ENCODE measurements at regions not wholly inside any gene's neighbourhood (a gene's known extent, or its start where the extent isn't known, plus 50 kb on each side); places are given as distances from the start of the nearest gene placed in this dataset.

- no peaks in the 10 kb centered on the region for H3K36me3 ChIP-seq (ENCODE audit: control insufficient read depth, insufficient read depth, low read length)
These were observed 250.9 kb upstream of the PDE10A start for GRCh38 chr6:165913676-165914570.

GRCh38 chr6:165910184-165910966, 247.3 kb upstream of the PDE10A start:
- Histone ChIP-seq H3K4me3 (ENCODE audit: low read depth, low read length) (no peak overlapping the region), H3K4me1 (ENCODE audit: control insufficient read depth, insufficient read depth, low read length) (no peaks in the 10 kb centered on the region), H3K27ac (ENCODE audit: low read depth, low read length) (no peak overlapping the region), H3K36me3 (ENCODE audit: control insufficient read depth, insufficient read depth, low read length) (no peaks in the 10 kb centered on the region), H3K9me3 (ENCODE audit: control insufficient read depth, insufficient read depth, low read depth, low read length) (no peaks in the 10 kb centered on the region), H3K27me3 (ENCODE audit: control insufficient read depth, insufficient read depth, low read length) (peaks cover 16% of the 10 kb centered on the region; the same call in 1 of the 2 replicates), H3K9ac (ENCODE audit: low read length) (no peak overlapping the region)

More at GRCh38 chr6:165913676-165914570, 250.9 kb upstream of the PDE10A start:
- no peak overlapping the region for H3K27ac ChIP-seq (ENCODE audit: low read depth, low read length)
- no peaks in the 10 kb centered on the region for H3K4me1 ChIP-seq (ENCODE audit: control insufficient read depth, insufficient read depth, low read length)
- no peak overlapping the region for H3K9ac ChIP-seq (ENCODE audit: low read length)
- H3K27me3 ChIP-seq (ENCODE audit: control insufficient read depth, insufficient read depth, low read length) = 0 out of 2 replicates have a peak, but pooled peaks cover 7% of the 10 kb centered on the region
- H3K4me3 ChIP-seq (ENCODE audit: low read depth, low read length) = no peak overlapping the region
- H3K9me3 ChIP-seq (ENCODE audit: control insufficient read depth, insufficient read depth, low read depth, low read length) = no peaks in the 10 kb centered on the region

DNA sequence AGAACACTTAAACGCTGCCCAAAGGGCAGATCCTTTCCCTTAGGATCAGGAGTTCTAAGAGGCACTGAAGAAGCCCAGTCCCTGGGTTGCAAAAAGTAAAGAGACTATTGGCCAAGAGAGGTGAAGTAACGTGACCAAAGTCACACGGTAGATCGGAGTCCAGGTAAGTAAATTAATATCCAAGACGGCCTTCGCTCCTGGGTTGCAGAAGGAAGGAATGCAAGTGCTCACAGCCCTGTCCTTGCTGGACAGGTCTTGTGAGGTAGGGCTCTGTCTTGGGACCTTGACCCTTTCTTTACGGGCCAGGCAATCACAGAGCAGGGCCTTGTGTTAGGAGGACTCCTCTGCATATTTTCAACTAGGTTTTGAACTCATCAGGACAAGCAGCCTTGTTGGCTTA, 243.7 kb upstream of the PDE10A start:
- H3K27ac ChIP-seq (ENCODE audit: low read depth, low read length) = no peak overlapping the region
- peaks cover 9% of the 10 kb centered on the region; the same call in 1 of the 2 replicates for H3K27me3 ChIP-seq (ENCODE audit: control insufficient read depth, insufficient read depth, low read length)
- H3K9ac ChIP-seq (ENCODE audit: low read length) = no peak overlapping the region
- no peaks in the 10 kb centered on the region for H3K9me3 ChIP-seq (ENCODE audit: control insufficient read depth, insufficient read depth, low read depth, low read length)
- H3K4me1 ChIP-seq (ENCODE audit: control insufficient read depth, insufficient read depth, low read length) = no peaks in the 10 kb centered on the region
- H3K36me3 ChIP-seq (ENCODE audit: control insufficient read depth, insufficient read depth, low read length) = no peaks in the 10 kb centered on the region
- H3K4me3 ChIP-seq (ENCODE audit: low read depth, low read length) = no peak overlapping the region

DNA sequence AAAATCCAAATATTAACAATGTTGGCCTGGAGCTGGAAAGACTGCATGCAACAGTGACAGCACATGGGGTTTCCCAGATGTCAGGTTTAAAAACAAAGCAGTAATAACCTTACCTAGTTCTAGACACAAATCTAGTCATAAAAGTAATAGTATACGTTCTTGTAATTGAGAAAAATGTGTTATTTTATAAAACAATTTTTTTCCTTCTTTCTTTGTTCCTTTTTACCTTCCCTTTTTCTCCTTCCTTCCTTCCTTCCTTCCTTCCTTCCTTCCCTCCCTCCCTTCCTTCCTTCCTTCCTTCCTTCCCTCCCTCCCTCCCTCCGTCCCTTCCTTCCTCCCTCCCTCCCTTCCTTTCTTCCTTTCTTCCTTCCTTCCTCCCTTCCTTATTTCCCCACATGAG, 242.7 kb upstream of the PDE10A start:
- Histone ChIP-seq H3K27me3 (ENCODE audit: control insufficient read depth, insufficient read depth, low read length) (peaks cover 9% of the 10 kb centered on the region; the same call in 1 of the 2 replicates), H3K4me1 (ENCODE audit: control insufficient read depth, insufficient read depth, low read length) (no peaks in the 10 kb centered on the region), H3K9me3 (ENCODE audit: control insufficient read depth, insufficient read depth, low read depth, low read length) (no peaks in the 10 kb centered on the region), H3K36me3 (ENCODE audit: control insufficient read depth, insufficient read depth, low read length) (no peaks in the 10 kb centered on the region), H3K9ac (ENCODE audit: low read length) (no peak overlapping the region), H3K27ac (ENCODE audit: low read depth, low read length) (no peak overlapping the region), H3K4me3 (ENCODE audit: low read depth, low read length) (no peak overlapping the region)

DNA sequence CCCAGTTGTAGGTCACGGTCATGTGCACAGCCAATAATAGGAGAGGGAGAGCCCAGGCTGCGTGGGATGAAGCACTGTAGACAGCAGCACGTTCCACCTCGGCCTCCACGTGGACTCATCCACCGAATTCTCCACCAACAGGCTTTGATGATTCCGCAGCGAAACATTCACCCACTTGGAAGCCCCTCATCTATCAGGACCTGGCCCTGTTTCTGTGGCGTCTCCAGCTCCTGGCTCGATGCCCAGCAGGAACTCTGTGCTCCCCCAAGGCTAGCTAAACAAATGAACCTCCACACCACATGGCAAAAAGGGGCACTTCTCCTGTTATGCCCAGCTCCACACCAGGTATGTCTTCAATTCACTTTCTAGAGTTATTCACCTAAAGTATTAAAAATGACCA, 237.9 kb upstream of the PDE10A start:
- Histone ChIP-seq H3K9me3 (ENCODE audit: control insufficient read depth, insufficient read depth, low read depth, low read length) (no peaks in the 10 kb centered on the region), H3K27ac (ENCODE audit: low read depth, low read length) (no peak overlapping the region), H3K9ac (ENCODE audit: low read length) (no peak overlapping the region), H3K27me3 (ENCODE audit: control insufficient read depth, insufficient read depth, low read length) (peaks cover 7% of the 10 kb centered on the region), H3K36me3 (ENCODE audit: control insufficient read depth, insufficient read depth, low read length) (no peaks in the 10 kb centered on the region), H3K4me3 (ENCODE audit: low read depth, low read length) (no peak overlapping the region), H3K4me1 (ENCODE audit: control insufficient read depth, insufficient read depth, low read length) (no peaks in the 10 kb centered on the region)

GRCh38 chr6:165899611-165900010, 236.6 kb upstream of the PDE10A start:
- no peak overlapping the region for H3K27ac ChIP-seq (ENCODE audit: low read depth, low read length)
- no peak overlapping the region for H3K4me3 ChIP-seq (ENCODE audit: low read depth, low read length)
- no peaks in the 10 kb centered on the region for H3K4me1 ChIP-seq (ENCODE audit: control insufficient read depth, insufficient read depth, low read length)
- no peaks in the 10 kb centered on the region for H3K9me3 ChIP-seq (ENCODE audit: control insufficient read depth, insufficient read depth, low read depth, low read length)
- peaks cover 7% of the 10 kb centered on the region for H3K27me3 ChIP-seq (ENCODE audit: control insufficient read depth, insufficient read depth, low read length)
- no peak overlapping the region for H3K9ac ChIP-seq (ENCODE audit: low read length)
- H3K36me3 ChIP-seq (ENCODE audit: control insufficient read depth, insufficient read depth, low read length) = no peaks in the 10 kb centered on the region

GRCh38 chr6:165895421-165896165, 232.6 kb upstream of the PDE10A start:
- H3K27ac ChIP-seq (ENCODE audit: low read depth, low read length) = no peak overlapping the region
- peaks cover 13% of the 10 kb centered on the region for H3K27me3 ChIP-seq (ENCODE audit: control insufficient read depth, insufficient read depth, low read length)

GRCh38 chr6:165894171-165894825, 231.3 kb upstream of the PDE10A start:
- no peaks in the 10 kb centered on the region for H3K36me3 ChIP-seq (ENCODE audit: control insufficient read depth, insufficient read depth, low read length)
- peaks cover 13% of the 10 kb centered on the region for H3K27me3 ChIP-seq (ENCODE audit: control insufficient read depth, insufficient read depth, low read length)
- no peaks in the 10 kb centered on the region for H3K4me1 ChIP-seq (ENCODE audit: control insufficient read depth, insufficient read depth, low read length)
- no peaks in the 10 kb centered on the region for H3K9me3 ChIP-seq (ENCODE audit: control insufficient read depth, insufficient read depth, low read depth, low read length)
- H3K9ac ChIP-seq (ENCODE audit: low read length) = no peak overlapping the region
- no peak overlapping the region for H3K4me3 ChIP-seq (ENCODE audit: low read depth, low read length)
- H3K27ac ChIP-seq (ENCODE audit: low read depth, low read length) = no peak overlapping the region

More at GRCh38 chr6:165895421-165896165, 232.6 kb upstream of the PDE10A start:
- Histone ChIP-seq H3K9ac (ENCODE audit: low read length) (no peak overlapping the region), H3K36me3 (ENCODE audit: control insufficient read depth, insufficient read depth, low read length) (no peaks in the 10 kb centered on the region), H3K4me1 (ENCODE audit: control insufficient read depth, insufficient read depth, low read length) (no peaks in the 10 kb centered on the region), H3K4me3 (ENCODE audit: low read depth, low read length) (no peak overlapping the region), H3K9me3 (ENCODE audit: control insufficient read depth, insufficient read depth, low read depth, low read length) (no peaks in the 10 kb centered on the region)

- Histone ChIP-seq H3K9me3 (ENCODE audit: control insufficient read depth, insufficient read depth, low read depth, low read length) (no peaks in the 10 kb centered on the region), H3K4me3 (ENCODE audit: low read depth, low read length) (no peak overlapping the region), H3K9ac (ENCODE audit: low read length) (no peak overlapping the region), H3K36me3 (ENCODE audit: control insufficient read depth, insufficient read depth, low read length) (no peaks in the 10 kb centered on the region), H3K4me1 (ENCODE audit: control insufficient read depth, insufficient read depth, low read length) (no peaks in the 10 kb centered on the region), H3K27ac (ENCODE audit: low read depth, low read length) (no peak overlapping the region), H3K27me3 (ENCODE audit: control insufficient read depth, insufficient read depth, low read length) (peaks cover 13% of the 10 kb centered on the region)
These were observed 230.4 kb upstream of the PDE10A start for GRCh38 chr6:165893431-165893830.

- peaks cover 6% of the 10 kb centered on the region; the same call in 1 of the 2 replicates for H3K27me3 ChIP-seq (ENCODE audit: control insufficient read depth, insufficient read depth, low read length)
These were observed 228.3 kb upstream of the PDE10A start for GRCh38 chr6:165891320-165891719.

More at GRCh38 chr6:165891320-165891719, 228.3 kb upstream of the PDE10A start:
- peaks cover 8% of the 10 kb centered on the region; the same call in 1 of the 2 replicates for H3K9me3 ChIP-seq (ENCODE audit: control insufficient read depth, insufficient read depth, low read depth, low read length)
- H3K4me1 ChIP-seq (ENCODE audit: control insufficient read depth, insufficient read depth, low read length) = no peaks in the 10 kb centered on the region
- H3K9ac ChIP-seq (ENCODE audit: low read length) = no peak overlapping the region
- H3K27ac ChIP-seq (ENCODE audit: low read depth, low read length) = no peak overlapping the region
- H3K4me3 ChIP-seq (ENCODE audit: low read depth, low read length) = no peak overlapping the region
- H3K36me3 ChIP-seq (ENCODE audit: control insufficient read depth, insufficient read depth, low read length) = no peaks in the 10 kb centered on the region

All from HUES6 (cell line).